Endothelial cell of umbilical vein (primary cell): ENCODE measurements at regions not wholly inside any gene's neighbourhood (a gene's known extent, or its start where the extent isn't known, plus 50 kb on each side); places are given as distances from the start of the nearest gene placed in this dataset.

Experiments used
- BruUV-seq: library from RNA; stranded (reverse); fragments of 400-500 nt; replicated peaks from 2 replicates; lab custom pipeline; 2021; lab: Mats Ljungman, UMichigan
- CTCF ChIA-PET: fragments of 300-600, 350-600 bp; sonication (Branson Sonifier 250); formaldehyde crosslinking; loops from one replicate; lab custom pipeline; 2021; ENCODE audit warnings: antibody characterized with exemption, inconsistent platforms; lab: Charles Lee
- POLR2A ChIA-PET: fragments of 300-600, 350-600 bp; sonication (Branson Sonifier 250); formaldehyde crosslinking; loops from one replicate; lab custom pipeline; 2021; ENCODE audit warnings: antibody characterized with exemption, inconsistent platforms; lab: Charles Lee
- DNase-seq: peaks from one replicate; pipeline ENCODE4 v3.0.0-alpha.2; 2011; ENCODE audit warnings: low read depth, low spot score
- FAIRE-seq: peaks from 2 replicates; lab custom pipeline; 2011; peaks lifted over from hg19 to GRCh38; lab: Jason Lieb, UNC
- H2AFZ ChIP-seq: 2 replicates; pipeline ENCODE4 v1.6.0; 2012; ENCODE audit warnings: low read depth, low read length, control low read depth, inconsistent platforms
- H3K27ac ChIP-seq: 2 replicates; pipeline ENCODE4 v1.5.1; 2011; ENCODE audit warnings: low read depth, mild to moderate bottlenecking, control low read depth, low read length, moderate library complexity; ENCODE audit not compliant: insufficient read depth
- H3K27me3 ChIP-seq, 2 experiments: 2 replicates each; pipeline versions ENCODE4 v1.6.0 to v1.6.1; 2011; ENCODE audit warnings: low read length in 2 of 2, mixed read lengths in 1 of 2; ENCODE audit not compliant: control insufficient read depth in 2 of 2, insufficient read depth in 2 of 2
- H3K36me3 ChIP-seq, 2 experiments: 2 replicates in 1 of 2; 3 replicates in 1 of 2; pipeline ENCODE4 v1.5.1; 2011; ENCODE audit warnings: low read length in 2 of 2, mild to moderate bottlenecking in 1 of 2, moderate library complexity in 1 of 2; ENCODE audit not compliant: control insufficient read depth in 2 of 2, insufficient read depth in 2 of 2; ENCODE audit errors: extremely low read depth in 1 of 2
- H3K4me1 ChIP-seq: 3 replicates; pipeline ENCODE4 v1.5.1; 2011; ENCODE audit warnings: mild to moderate bottlenecking, low read length; ENCODE audit not compliant: control insufficient read depth, insufficient read depth; ENCODE audit errors: extremely low read depth
- H3K4me2 ChIP-seq: 2 replicates; pipeline ENCODE4 v1.6.1; 2011; ENCODE audit warnings: low read length, control low read depth, mixed read lengths; ENCODE audit not compliant: insufficient read depth
- H3K4me3 ChIP-seq, 3 experiments: fragments of 200-600 bp in 1 of 3; sonication (generic), shearing (Covaris generic) in 1 of 3; replicated peaks in 1 of 3; 2 replicates each; pipeline ENCODE4 v1.5.1; 2011 to 2016; ENCODE audit warnings: control low read depth in 3 of 3, low read length in 3 of 3, mild to moderate bottlenecking in 2 of 3, inconsistent platforms in 1 of 3, low read depth in 1 of 3, moderate library complexity in 1 of 3; ENCODE audit not compliant: insufficient read depth in 1 of 3
- H3K79me2 ChIP-seq: 2 replicates; pipeline ENCODE4 v1.6.0; 2012; ENCODE audit warnings: low read length, inconsistent platforms; ENCODE audit not compliant: control insufficient read depth, insufficient read depth
- H3K9ac ChIP-seq: replicated peaks from 2 replicates; pipeline ENCODE3; 2011; ENCODE audit warnings: low read length, control low read depth; ENCODE audit not compliant: insufficient read depth; ENCODE audit errors: extremely low read depth
- H3K9me1 ChIP-seq: replicated peaks from 3 replicates; pipeline ENCODE4 v1.6.0; 2011; ENCODE audit warnings: mild to moderate bottlenecking, low read length; ENCODE audit not compliant: control insufficient read depth, insufficient read depth; ENCODE audit errors: extremely low read depth
- H3K9me3 ChIP-seq: replicated peaks from 2 replicates; pipeline ENCODE4 v1.5.1; 2012; ENCODE audit warnings: low read length, inconsistent platforms; ENCODE audit not compliant: control insufficient read depth, insufficient read depth
- H4K20me1 ChIP-seq: replicated peaks from 2 replicates; pipeline ENCODE3; 2011; ENCODE audit warnings: mild to moderate bottlenecking, low read length; ENCODE audit not compliant: control insufficient read depth, insufficient read depth; ENCODE audit errors: extremely low read depth
- EZH2 ChIP-seq: IDR thresholded peaks from 2 replicates; pipeline ENCODE4 v1.6.1; 2012; ENCODE audit warnings: borderline replicate concordance, low read depth, mild to moderate bottlenecking, moderate library complexity, low read length, inconsistent platforms; ENCODE audit not compliant: severe bottlenecking
- FOS ChIP-seq: IDR thresholded peaks from 2 replicates; pipeline ENCODE4 v1.6.1; 2011; ENCODE audit warnings: mild to moderate bottlenecking, low read length, moderate library complexity, borderline replicate concordance; ENCODE audit not compliant: insufficient read depth
- GATA2 ChIP-seq: IDR thresholded peaks from 2 replicates; pipeline ENCODE4 v1.7.0; 2011; ENCODE audit warnings: low read depth, mild to moderate bottlenecking, moderate library complexity, mixed read lengths, low read length; ENCODE audit not compliant: insufficient read length, insufficient read depth
- JUN ChIP-seq: IDR thresholded peaks from 2 replicates; pipeline ENCODE4 v1.6.1; 2011; ENCODE audit warnings: borderline replicate concordance, low read depth; ENCODE audit not compliant: insufficient read length, insufficient read depth
- MYC ChIP-seq: IDR thresholded peaks from one replicate; pipeline ENCODE4 v1.6.1; 2011; ENCODE audit warnings: mild to moderate bottlenecking, low read depth, low read length
- POLR2A ChIP-seq: IDR thresholded peaks from 2 replicates; pipeline ENCODE4 v1.6.1; 2012; ENCODE audit warnings: low read depth, mild to moderate bottlenecking, control low read depth, low read length
- POLR2AphosphoS5 ChIP-seq: IDR thresholded peaks from 2 replicates; pipeline ENCODE4 v1.6.1; 2012; ENCODE audit warnings: low read depth, mild to moderate bottlenecking, control low read depth, low read length, moderate library complexity; ENCODE audit not compliant: insufficient read depth
- dilution Hi-C: fragments of 300-500 bp; cut with MboI; formaldehyde crosslinking; loops from one replicate; pipeline ENCODE4 v1.15.0; 2019; ENCODE audit warnings: low sequenced_read_pairs; ENCODE audit not compliant: extremely low pct_ligation_motif_present
- intact Hi-C: fragments of 100-400 bp; cut with micrococcal nuclease; formaldehyde crosslinking; loops from one replicate; pipeline ENCODE4 v1.10.0; 2022
- TF ChIP-seq, protein P1 (sequence below): IDR thresholded peaks from 2 replicates; pipeline ENCODE4 v1.6.1; 2011; ENCODE audit not compliant: insufficient read depth, insufficient read length
- TF ChIP-seq, protein P2 (sequence below), 2 donors: IDR thresholded peaks; 1 replicate in 1 of 2; 2 replicates in 1 of 2; pipeline ENCODE4 v1.5.1; 2011; ENCODE audit warnings: low read length in 2 of 2, mild to moderate bottlenecking in 2 of 2, moderate library complexity in 2 of 2, control low read depth in 1 of 2, inconsistent platforms in 1 of 2, low read depth in 1 of 2; ENCODE audit not compliant: insufficient read depth in 1 of 2; ENCODE audit errors: extremely low read depth in 1 of 2

DNA sequence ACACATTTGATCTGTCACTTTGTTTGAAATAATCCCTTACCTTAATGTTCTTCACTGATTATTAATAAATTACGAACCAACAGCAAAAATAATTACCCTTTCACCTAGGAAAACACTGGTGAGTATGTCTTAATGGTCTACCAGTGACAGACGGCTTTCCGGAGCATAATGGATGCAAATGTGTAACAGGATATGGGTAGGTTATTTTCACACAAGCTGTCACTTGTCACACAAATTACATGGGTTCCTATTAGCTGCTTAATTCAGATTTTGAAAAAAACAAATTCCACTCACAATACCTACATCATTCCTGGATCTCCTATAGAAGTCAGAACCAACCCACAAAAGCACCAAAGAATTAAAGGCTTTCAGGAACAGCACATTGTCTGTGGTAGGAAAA lies 127.9 kb downstream of the WT1 start:
- Histone ChIP-seq H2AFZ (no peak overlapping the region), H3K79me2 (no peaks in the 10 kb centered on the region), H3K9me1 (no peaks in the 10 kb centered on the region), H4K20me1 (no peaks in the 10 kb centered on the region), H3K9me3 (no peaks in the 10 kb centered on the region), H3K36me3 (no peaks in the 10 kb centered on the region), H3K4me1 (no peaks in the 10 kb centered on the region), H3K9ac (no peak overlapping the region), H3K27me3 (no peaks in the 10 kb centered on the region), H3K27ac (no peak overlapping the region), H3K4me2 (no peak overlapping the region), H3K4me3 (no peak overlapping the region)
- POLR2A ChIA-PET = no interaction called here
- intact Hi-C loops (no loop called here), dilution Hi-C loops (no loop called here)
- TF ChIP-seq POLR2AphosphoS5 (no peak), FOS (no peak), EZH2 (no peak), MYC (no peak), JUN (no peak), GATA2 (no peak), POLR2A (no peak)
- TF ChIP-seq, protein P1, sequence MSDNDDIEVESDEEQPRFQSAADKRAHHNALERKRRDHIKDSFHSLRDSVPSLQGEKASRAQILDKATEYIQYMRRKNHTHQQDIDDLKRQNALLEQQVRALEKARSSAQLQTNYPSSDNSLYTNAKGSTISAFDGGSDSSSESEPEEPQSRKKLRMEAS = no peak
- TF ChIP-seq, protein P2, sequence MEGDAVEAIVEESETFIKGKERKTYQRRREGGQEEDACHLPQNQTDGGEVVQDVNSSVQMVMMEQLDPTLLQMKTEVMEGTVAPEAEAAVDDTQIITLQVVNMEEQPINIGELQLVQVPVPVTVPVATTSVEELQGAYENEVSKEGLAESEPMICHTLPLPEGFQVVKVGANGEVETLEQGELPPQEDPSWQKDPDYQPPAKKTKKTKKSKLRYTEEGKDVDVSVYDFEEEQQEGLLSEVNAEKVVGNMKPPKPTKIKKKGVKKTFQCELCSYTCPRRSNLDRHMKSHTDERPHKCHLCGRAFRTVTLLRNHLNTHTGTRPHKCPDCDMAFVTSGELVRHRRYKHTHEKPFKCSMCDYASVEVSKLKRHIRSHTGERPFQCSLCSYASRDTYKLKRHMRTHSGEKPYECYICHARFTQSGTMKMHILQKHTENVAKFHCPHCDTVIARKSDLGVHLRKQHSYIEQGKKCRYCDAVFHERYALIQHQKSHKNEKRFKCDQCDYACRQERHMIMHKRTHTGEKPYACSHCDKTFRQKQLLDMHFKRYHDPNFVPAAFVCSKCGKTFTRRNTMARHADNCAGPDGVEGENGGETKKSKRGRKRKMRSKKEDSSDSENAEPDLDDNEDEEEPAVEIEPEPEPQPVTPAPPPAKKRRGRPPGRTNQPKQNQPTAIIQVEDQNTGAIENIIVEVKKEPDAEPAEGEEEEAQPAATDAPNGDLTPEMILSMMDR (IDR thresholded peaks at IDR 0.05; ENCODE audit: extremely low read depth in 1 of 2, insufficient read depth in 1 of 2, low read depth in 1 of 2, low read length in 2 of 2) = no peak
- CTCF ChIA-PET = interaction anchor here (3.1 kb wide), 1 partner anchor 10 kb away, joined by 12 read pairs; no protein-coding TSS in a partner anchor
- BruUV-seq = no TSS peak
- DNase-seq (no peak), FAIRE-seq (no peak)
